ENCODE measurements at regions not wholly inside any gene's neighbourhood (a gene's known extent, or its start where the extent isn't known, plus 50 kb on each side); places are given as distances from the start of the nearest gene placed in this dataset.

DNA sequence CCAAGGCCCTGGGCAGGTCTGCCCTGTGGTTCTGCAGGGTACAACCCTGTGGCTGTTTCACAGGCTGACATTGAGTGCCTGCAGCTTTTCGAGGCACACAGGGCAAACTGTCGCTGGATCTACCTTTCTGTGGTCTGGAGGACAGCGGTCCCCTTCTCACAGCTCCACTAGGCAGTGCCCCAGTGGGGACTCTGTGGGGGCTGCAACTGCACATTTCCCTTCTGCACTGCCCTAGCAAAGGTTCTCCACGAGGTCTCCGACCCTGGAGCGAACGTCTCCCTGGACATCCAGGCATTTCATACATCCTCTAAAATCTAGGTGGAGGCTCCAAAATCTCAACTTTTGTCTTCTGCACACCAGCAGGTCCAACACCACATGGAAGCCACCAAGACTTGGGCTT lies 1645.2 kb upstream of the CDH6 start:
- TF ChIP-seq ZNF274 (IDR thresholded peaks at IDR 0.05; ENCODE audit: borderline replicate concordance, extremely low read depth, low read length) (no peak), JUND (IDR thresholded peaks at IDR 0.05; ENCODE audit: low read length) (no peak), POU5F1 (IDR thresholded peaks at IDR 0.05; ENCODE audit: low read depth, low read length) (no peak), SP1 (IDR thresholded peaks at IDR 0.05; ENCODE audit: low read depth, low read length) (no peak), EZH2 (IDR thresholded peaks at IDR 0.05; ENCODE audit: low read depth, low read length, severe bottlenecking) (no peak), CBX8 (IDR thresholded peaks at IDR 0.05; ENCODE audit: borderline replicate concordance, low read depth, low read length) (no peak), POLR2A (IDR thresholded peaks at IDR 0.05; ENCODE audit: control extremely low read depth in 1 of 2, low read depth in 2 of 2, low read length in 2 of 2) (no peak), SAP30 (IDR thresholded peaks at IDR 0.05; ENCODE audit: insufficient read depth, insufficient replicate concordance, low read length) (no peak), GABPA (IDR thresholded peaks at IDR 0.05; ENCODE audit: borderline replicate concordance, insufficient read depth, low read length) (no peak)
- TF ChIP-seq, protein P1, sequence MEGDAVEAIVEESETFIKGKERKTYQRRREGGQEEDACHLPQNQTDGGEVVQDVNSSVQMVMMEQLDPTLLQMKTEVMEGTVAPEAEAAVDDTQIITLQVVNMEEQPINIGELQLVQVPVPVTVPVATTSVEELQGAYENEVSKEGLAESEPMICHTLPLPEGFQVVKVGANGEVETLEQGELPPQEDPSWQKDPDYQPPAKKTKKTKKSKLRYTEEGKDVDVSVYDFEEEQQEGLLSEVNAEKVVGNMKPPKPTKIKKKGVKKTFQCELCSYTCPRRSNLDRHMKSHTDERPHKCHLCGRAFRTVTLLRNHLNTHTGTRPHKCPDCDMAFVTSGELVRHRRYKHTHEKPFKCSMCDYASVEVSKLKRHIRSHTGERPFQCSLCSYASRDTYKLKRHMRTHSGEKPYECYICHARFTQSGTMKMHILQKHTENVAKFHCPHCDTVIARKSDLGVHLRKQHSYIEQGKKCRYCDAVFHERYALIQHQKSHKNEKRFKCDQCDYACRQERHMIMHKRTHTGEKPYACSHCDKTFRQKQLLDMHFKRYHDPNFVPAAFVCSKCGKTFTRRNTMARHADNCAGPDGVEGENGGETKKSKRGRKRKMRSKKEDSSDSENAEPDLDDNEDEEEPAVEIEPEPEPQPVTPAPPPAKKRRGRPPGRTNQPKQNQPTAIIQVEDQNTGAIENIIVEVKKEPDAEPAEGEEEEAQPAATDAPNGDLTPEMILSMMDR (IDR thresholded peaks at IDR 0.05; ENCODE audit: control extremely low read depth in 1 of 3, insufficient read depth in 1 of 3, low read depth in 1 of 3, low read length in 3 of 3) = no peak

All from H1 (cell line).